ENCODE measurements at regions not wholly inside any gene's neighbourhood (a gene's known extent, or its start where the extent isn't known, plus 50 kb on each side); places are given as distances from the start of the nearest gene placed in this dataset.

DNA sequence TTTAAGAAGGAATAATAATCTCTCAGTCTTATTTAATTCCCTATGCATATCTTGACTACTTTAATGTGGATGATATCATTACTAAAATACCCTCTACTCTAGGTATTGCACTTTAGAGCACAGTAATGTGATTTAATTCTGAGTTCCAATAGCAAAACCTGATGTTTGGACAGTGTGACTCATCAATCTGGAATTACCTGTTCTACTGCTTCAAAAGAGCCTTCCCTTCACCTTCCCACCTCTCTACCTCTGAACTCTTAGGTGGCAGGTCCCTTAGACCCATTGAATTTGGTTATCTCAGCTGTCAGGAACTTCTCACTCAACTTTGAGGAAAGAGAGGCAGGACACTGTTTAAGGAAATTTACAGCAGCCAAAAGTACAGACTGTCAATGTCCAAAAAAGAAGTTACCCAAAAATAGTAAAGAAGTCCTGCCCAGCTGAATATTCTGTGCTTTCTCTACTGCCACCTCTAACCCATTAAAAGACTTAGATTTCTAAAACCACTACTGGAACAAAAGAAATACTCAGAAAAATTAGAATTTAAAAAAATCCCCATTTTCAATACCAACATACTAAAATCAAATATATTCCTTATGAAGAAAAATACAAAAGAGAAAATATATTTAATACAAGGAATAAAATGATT is 123.1 kb upstream of the GPM6A start:
- TF ChIP-seq L3MBTL2 (conservative IDR thresholded peaks at IDR 0.05): no peak
- TF ChIP-seq CTBP1 (IDR thresholded peaks at IDR 0.05; ENCODE audit: borderline replicate concordance): no peak
- no peak for TF ChIP-seq TARDBP (IDR thresholded peaks at IDR 0.05)
- TF ChIP-seq SP1 (IDR thresholded peaks at IDR 0.05): no peak
- no peak for TF ChIP-seq NFRKB (IDR thresholded peaks at IDR 0.05)
- TF ChIP-seq FOXK2 (IDR thresholded peaks at IDR 0.05): no peak
- no peak for TF ChIP-seq HDGF (IDR thresholded peaks at IDR 0.05; ENCODE audit: borderline replicate concordance)
- TF ChIP-seq ZNF384 (IDR thresholded peaks at IDR 0.05): no peak
- TF ChIP-seq ELF4 (IDR thresholded peaks at IDR 0.05): no peak
- TF ChIP-seq FOXM1 (IDR thresholded peaks at IDR 0.05; ENCODE audit: borderline replicate concordance): no peak
- ChIA-PET POLR2A (no interaction called here), CTCF (no interaction called here)
- DNase-seq (ENCODE audit: extremely low spot score): no peak

- POLR2A ChIA-PET: no interaction called here
- CTCF ChIA-PET: no interaction called here
- no peak for DNase-seq (ENCODE audit: extremely low spot score)
- no peak for TF ChIP-seq ZNF384 (IDR thresholded peaks at IDR 0.05)
- no peak for TF ChIP-seq TARDBP (IDR thresholded peaks at IDR 0.05)
- TF ChIP-seq ELF4 (IDR thresholded peaks at IDR 0.05): no peak
- TF ChIP-seq FOXM1 (IDR thresholded peaks at IDR 0.05; ENCODE audit: borderline replicate concordance): no peak
Measured at GRCh38 chr4:175944126-175944910, 121.3 kb upstream of the WDR17 start.

DNA sequence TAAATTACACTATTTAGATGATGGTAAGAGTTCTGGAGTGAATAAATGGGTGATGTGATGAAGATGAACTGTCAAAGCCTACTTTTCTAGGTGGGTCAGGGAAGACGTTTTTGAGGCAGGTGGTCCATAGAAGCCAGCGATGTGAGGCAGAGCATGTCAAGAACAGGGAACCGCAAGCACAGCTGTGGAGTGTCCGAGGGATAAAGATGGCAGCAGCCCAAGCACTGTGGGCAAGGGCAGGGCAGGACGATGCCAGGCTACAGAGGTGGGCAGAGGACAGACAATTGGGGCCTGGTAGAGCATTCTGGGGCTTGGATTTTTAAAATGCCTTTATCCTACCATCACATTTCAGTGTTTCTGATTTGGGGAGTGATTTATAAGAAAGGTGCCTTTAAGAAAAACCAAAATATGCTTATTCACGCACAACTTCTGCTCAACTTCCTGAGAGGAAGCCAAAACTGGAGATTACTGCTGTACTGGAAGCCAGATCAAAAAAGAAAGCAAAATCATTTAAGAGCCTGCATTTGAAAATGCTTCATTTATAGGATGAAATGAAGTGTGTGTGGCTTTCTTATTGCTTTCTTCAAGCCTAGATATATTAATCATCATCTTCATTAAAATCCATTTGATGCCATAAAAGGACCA is 119.0 kb upstream of the WDR17 start:
- POLR2A ChIA-PET: no interaction called here
- DNase-seq (ENCODE audit: extremely low spot score): no peak
- TF ChIP-seq CTBP1 (IDR thresholded peaks at IDR 0.05; ENCODE audit: borderline replicate concordance): no peak
- TF ChIP-seq TARDBP (IDR thresholded peaks at IDR 0.05): no peak
- CTCF ChIA-PET: interaction anchor here (0.8 to 1.1 kb wide), 2 partner anchors 9 to 14 kb away, joined by 3 read pairs; no protein-coding TSS in a partner anchor

GRCh38 chr4:175947117-175947722 is 118.4 kb upstream of the WDR17 start:
- no peak for DNase-seq (ENCODE audit: extremely low spot score)
- CTCF ChIA-PET: interaction anchor here (0.8 to 1.1 kb wide), 2 partner anchors 8 to 14 kb away, joined by 3 read pairs; no protein-coding TSS in a partner anchor
- POLR2A ChIA-PET: no interaction called here
- TF ChIP-seq NFRKB (IDR thresholded peaks at IDR 0.05): no peak

- DNase-seq (ENCODE audit: extremely low spot score): no peak
- TF ChIP-seq SUZ12 (IDR thresholded peaks at IDR 0.05) (no peak), PKNOX1 (IDR thresholded peaks at IDR 0.05) (no peak), ZNF384 (IDR thresholded peaks at IDR 0.05) (no peak), FOXK2 (IDR thresholded peaks at IDR 0.05) (no peak), FOXA1 (IDR thresholded peaks at IDR 0.05) (no peak), LEF1 (IDR thresholded peaks at IDR 0.05; ENCODE audit: borderline replicate concordance) (no peak)
- CTCF ChIA-PET: interaction anchor here (0.7 to 1.1 kb wide), 3 partner anchors 114 to 389 kb away, joined by 3 to 4 read pairs (median 3); partner anchors contain the start of gene WDR17
- POLR2A ChIA-PET: no interaction called here
Measured at GRCh38 chr4:175951794-175952193, 113.8 kb upstream of the WDR17 start.

DNA sequence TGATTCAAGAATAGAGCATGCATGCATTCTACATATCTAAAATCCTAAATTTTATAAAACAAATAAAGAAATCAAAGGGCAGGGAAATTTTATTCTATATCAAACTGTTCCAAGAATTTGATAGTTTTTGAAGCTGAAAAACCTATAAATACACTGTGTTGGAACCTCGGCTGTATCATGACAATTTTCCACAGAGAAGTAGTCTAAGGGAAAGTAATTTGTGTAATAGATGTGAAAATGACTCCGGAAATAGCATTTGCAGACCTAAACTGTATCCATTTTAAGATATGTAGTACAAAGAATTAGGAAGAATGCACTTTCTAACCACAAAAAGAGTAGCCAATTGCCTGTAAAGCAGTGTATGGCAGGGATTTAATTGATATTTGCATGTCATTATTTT is 112.5 kb upstream of the WDR17 start:
- ChIA-PET CTCF (interaction anchor here (0.8 kb wide), 1 partner anchor 36 kb away, joined by 3 read pairs; no protein-coding TSS in a partner anchor), POLR2A (no interaction called here)
- no peak for DNase-seq (ENCODE audit: extremely low spot score)
- no peak for TF ChIP-seq ARNT (IDR thresholded peaks at IDR 0.05)
- TF ChIP-seq LEF1 (IDR thresholded peaks at IDR 0.05; ENCODE audit: borderline replicate concordance): no peak
- TF ChIP-seq BHLHE40 (IDR thresholded peaks at IDR 0.05; ENCODE audit: borderline replicate concordance): no peak
- TF ChIP-seq NFRKB (IDR thresholded peaks at IDR 0.05): no peak
- no peak for TF ChIP-seq TARDBP (IDR thresholded peaks at IDR 0.05)
- no peak for TF ChIP-seq FOXA1 (IDR thresholded peaks at IDR 0.05)
- TF ChIP-seq L3MBTL2 (conservative IDR thresholded peaks at IDR 0.05): no peak
- no peak for TF ChIP-seq CTBP1 (IDR thresholded peaks at IDR 0.05; ENCODE audit: borderline replicate concordance)
- TF ChIP-seq SP1 (IDR thresholded peaks at IDR 0.05): no peak
- TF ChIP-seq ZNF384 (IDR thresholded peaks at IDR 0.05): no peak
- no peak for TF ChIP-seq HDGF (IDR thresholded peaks at IDR 0.05; ENCODE audit: borderline replicate concordance)
- no peak for TF ChIP-seq FOXK2 (IDR thresholded peaks at IDR 0.05)
- no peak for TF ChIP-seq PKNOX1 (IDR thresholded peaks at IDR 0.05)
- no peak for TF ChIP-seq FOXM1 (IDR thresholded peaks at IDR 0.05; ENCODE audit: borderline replicate concordance)
- no peak for TF ChIP-seq ELF4 (IDR thresholded peaks at IDR 0.05)
- no peak for TF ChIP-seq SUZ12 (IDR thresholded peaks at IDR 0.05)

Measured in HEK293T (cell line).